ENCODE measurements at regions not wholly inside any gene's neighbourhood (a gene's known extent, or its start where the extent isn't known, plus 50 kb on each side); places are given as distances from the start of the nearest gene placed in this dataset.

DNA sequence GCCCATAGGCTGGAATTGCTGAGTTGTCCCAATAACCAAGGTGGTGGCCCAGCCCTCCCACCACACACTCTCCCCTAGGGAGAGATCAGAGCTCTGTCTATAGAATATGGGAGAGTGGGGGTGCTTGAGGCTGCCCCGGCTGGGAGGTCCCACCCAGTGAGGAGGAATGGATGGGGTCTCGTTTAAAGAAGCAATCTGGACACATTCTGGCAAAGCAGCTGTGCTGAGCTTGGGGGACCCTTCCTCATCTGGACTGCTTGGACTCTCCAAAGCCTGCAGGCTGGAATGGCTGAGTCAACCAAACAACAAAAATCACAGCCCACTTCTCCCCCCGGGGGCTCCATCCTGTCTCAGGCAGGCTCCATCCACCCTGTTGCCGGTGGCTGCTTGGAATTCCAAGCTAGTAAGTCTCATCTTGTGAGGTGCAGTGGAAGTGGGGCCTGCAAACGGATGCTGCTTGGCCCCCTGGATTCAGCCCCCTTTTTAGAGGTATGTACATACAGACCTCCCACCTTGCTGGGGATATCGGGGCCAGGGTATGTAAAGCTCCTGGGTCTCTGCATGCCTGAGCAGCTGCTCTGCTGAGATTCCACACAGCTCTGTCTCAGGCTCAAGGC, 67.1 kb upstream of the FAM78B start:
- Histone ChIP-seq H3K36me3 (ENCODE audit: control insufficient read depth in 2 of 2, extremely low read depth in 1 of 2, insufficient read depth in 2 of 2, low read length in 2 of 2) (no peaks in the 10 kb centered on the region), H3K9ac (replicated peaks; ENCODE audit: extremely low read depth, insufficient read depth, low read length) (no peak overlapping the region), H3K27ac (ENCODE audit: insufficient read depth, low read depth, low read length) (no peak overlapping the region), H2AFZ (ENCODE audit: low read depth, low read length) (no peak overlapping the region), H3K27me3 (ENCODE audit: control insufficient read depth in 2 of 2, insufficient read depth in 2 of 2, low read length in 2 of 2) (no peaks in the 10 kb centered on the region), H3K4me3 (replicated peaks in 1 of 3; ENCODE audit: insufficient read depth in 1 of 3, low read depth in 1 of 3, low read length in 3 of 3) (no peak overlapping the region), H4K20me1 (replicated peaks; ENCODE audit: control insufficient read depth, extremely low read depth, insufficient read depth, low read length) (no peaks in the 10 kb centered on the region), H3K4me2 (ENCODE audit: insufficient read depth, low read length) (no peak overlapping the region), H3K4me1 (ENCODE audit: control insufficient read depth, extremely low read depth, insufficient read depth, low read length) (no peaks in the 10 kb centered on the region), H3K9me3 (replicated peaks; ENCODE audit: control insufficient read depth, insufficient read depth, low read length) (no peaks in the 10 kb centered on the region), H3K79me2 (ENCODE audit: control insufficient read depth, insufficient read depth, low read length) (no peaks in the 10 kb centered on the region), H3K9me1 (replicated peaks; ENCODE audit: control insufficient read depth, extremely low read depth, insufficient read depth, low read length) (no peaks in the 10 kb centered on the region)
- POLR2A ChIA-PET, result no interaction called here
- no TSS peak for BruUV-seq (replicated peaks)
- CTCF ChIA-PET, result no interaction called here
- no peak for FAIRE-seq
- intact Hi-C loops (cut with micrococcal nuclease), result no loop called here
- DNase-seq (ENCODE audit: low read depth, low spot score), result no peak
- TF ChIP-seq, protein P1, sequence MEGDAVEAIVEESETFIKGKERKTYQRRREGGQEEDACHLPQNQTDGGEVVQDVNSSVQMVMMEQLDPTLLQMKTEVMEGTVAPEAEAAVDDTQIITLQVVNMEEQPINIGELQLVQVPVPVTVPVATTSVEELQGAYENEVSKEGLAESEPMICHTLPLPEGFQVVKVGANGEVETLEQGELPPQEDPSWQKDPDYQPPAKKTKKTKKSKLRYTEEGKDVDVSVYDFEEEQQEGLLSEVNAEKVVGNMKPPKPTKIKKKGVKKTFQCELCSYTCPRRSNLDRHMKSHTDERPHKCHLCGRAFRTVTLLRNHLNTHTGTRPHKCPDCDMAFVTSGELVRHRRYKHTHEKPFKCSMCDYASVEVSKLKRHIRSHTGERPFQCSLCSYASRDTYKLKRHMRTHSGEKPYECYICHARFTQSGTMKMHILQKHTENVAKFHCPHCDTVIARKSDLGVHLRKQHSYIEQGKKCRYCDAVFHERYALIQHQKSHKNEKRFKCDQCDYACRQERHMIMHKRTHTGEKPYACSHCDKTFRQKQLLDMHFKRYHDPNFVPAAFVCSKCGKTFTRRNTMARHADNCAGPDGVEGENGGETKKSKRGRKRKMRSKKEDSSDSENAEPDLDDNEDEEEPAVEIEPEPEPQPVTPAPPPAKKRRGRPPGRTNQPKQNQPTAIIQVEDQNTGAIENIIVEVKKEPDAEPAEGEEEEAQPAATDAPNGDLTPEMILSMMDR (IDR thresholded peaks at IDR 0.05; ENCODE audit: extremely low read depth in 1 of 2, insufficient read depth in 1 of 2, low read depth in 1 of 2, low read length in 2 of 2), result no peak
- TF ChIP-seq GATA2 (IDR thresholded peaks at IDR 0.05; ENCODE audit: insufficient read depth, insufficient read length, low read depth, low read length), result no peak
- TF ChIP-seq EZH2 (IDR thresholded peaks at IDR 0.05; ENCODE audit: borderline replicate concordance, low read depth, low read length, severe bottlenecking), result no peak
- TF ChIP-seq, protein P2, sequence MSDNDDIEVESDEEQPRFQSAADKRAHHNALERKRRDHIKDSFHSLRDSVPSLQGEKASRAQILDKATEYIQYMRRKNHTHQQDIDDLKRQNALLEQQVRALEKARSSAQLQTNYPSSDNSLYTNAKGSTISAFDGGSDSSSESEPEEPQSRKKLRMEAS (IDR thresholded peaks at IDR 0.05; ENCODE audit: insufficient read depth, insufficient read length), result no peak
- no peak for TF ChIP-seq MYC (IDR thresholded peaks at IDR 0.05; ENCODE audit: low read depth, low read length)
- no peak for TF ChIP-seq POLR2AphosphoS5 (IDR thresholded peaks at IDR 0.05; ENCODE audit: insufficient read depth, low read depth, low read length)
- TF ChIP-seq POLR2A (IDR thresholded peaks at IDR 0.05; ENCODE audit: low read depth, low read length), result no peak
- TF ChIP-seq FOS (IDR thresholded peaks at IDR 0.05; ENCODE audit: borderline replicate concordance, insufficient read depth, low read length), result no peak
- no peak for TF ChIP-seq JUN (IDR thresholded peaks at IDR 0.05; ENCODE audit: borderline replicate concordance, insufficient read depth, insufficient read length, low read depth)
- dilution Hi-C loops (cut with MboI; ENCODE audit: extremely low pct_ligation_motif_present, low sequenced_read_pairs), result no loop called here

All from endothelial cell of umbilical vein (primary cell).